Loucy (cell line): ENCODE measurements at regions not wholly inside any gene's neighbourhood (a gene's known extent, or its start where the extent isn't known, plus 50 kb on each side); places are given as distances from the start of the nearest gene placed in this dataset.

Source experiments
- H2AFZ ChIP-seq: fragments of 200-600 bp; sonication (generic); 2 replicates; pipeline ENCODE4 v1.6.0; 2016; ENCODE audit warnings: antibody characterized with exemption, mild to moderate bottlenecking, low read length, moderate library complexity
- H3F3A ChIP-seq: fragments of 200-600 bp; 2 replicates; pipeline ENCODE4 v1.6.0; 2016; ENCODE audit warnings: antibody characterized with exemption, low read depth, mild to moderate bottlenecking
- H3K27me3 ChIP-seq: fragments of 200-600 bp; sonication (generic); 2 replicates; pipeline ENCODE4 v1.6.1; 2014; ENCODE audit warnings: low read length, mild to moderate bottlenecking; ENCODE audit not compliant: insufficient read depth, poor library complexity, severe bottlenecking
- H3K36me3 ChIP-seq: fragments of 200-600 bp; sonication (generic); 2 replicates; pipeline ENCODE4 v1.6.1; 2016; ENCODE audit warnings: low read length; ENCODE audit not compliant: insufficient read depth
- H3K4me1 ChIP-seq: fragments of 200-600 bp; sonication (generic); 2 replicates; pipeline ENCODE4 v1.5.1; 2014; ENCODE audit warnings: low read length, mild to moderate bottlenecking; ENCODE audit not compliant: insufficient read depth, poor library complexity, severe bottlenecking
- H3K4me2 ChIP-seq: fragments of 200-600 bp; sonication (generic); 2 replicates; pipeline ENCODE4 v1.6.0; 2014; ENCODE audit warnings: antibody characterized with exemption, low read length, low read depth, mild to moderate bottlenecking; ENCODE audit not compliant: poor library complexity, severe bottlenecking
- H3K4me3 ChIP-seq: fragments of 200-600 bp; sonication (generic); 2 replicates; pipeline ENCODE4 v1.5.1; 2014; ENCODE audit warnings: low read length, mild to moderate bottlenecking, mixed read lengths; ENCODE audit not compliant: poor library complexity, severe bottlenecking
- H3K79me2 ChIP-seq: fragments of 200-600 bp; sonication (generic); 2 replicates; pipeline ENCODE4 v1.6.1; 2014; ENCODE audit warnings: low read length; ENCODE audit not compliant: insufficient read depth
- H3K9ac ChIP-seq: fragments of 200-600 bp; sonication (generic); 2 replicates; pipeline ENCODE4 v1.6.0; 2014; ENCODE audit warnings: mild to moderate bottlenecking, low read depth, low read length, moderate library complexity; ENCODE audit not compliant: poor library complexity, severe bottlenecking
- H3K9me2 ChIP-seq: fragments of 200-600 bp; sonication (generic); replicated peaks from 2 replicates; pipeline ENCODE4 v1.6.1; 2016; ENCODE audit warnings: low read depth, low read length, mixed read lengths
- H3K9me3 ChIP-seq: fragments of 200-600 bp; sonication (generic); 2 replicates; pipeline ENCODE4 v1.6.1; 2014; ENCODE audit warnings: mild to moderate bottlenecking, antibody characterized with exemption, low read length, low read depth; ENCODE audit not compliant: insufficient read depth
- H4K20me1 ChIP-seq: fragments of 200-600 bp; sonication (generic); 2 replicates; pipeline ENCODE4 v1.6.0; 2014; ENCODE audit warnings: antibody characterized with exemption, low read length, mild to moderate bottlenecking; ENCODE audit not compliant: insufficient read depth, poor library complexity, severe bottlenecking
- CTCF ChIP-seq: fragments of 200-600 bp; sonication (generic); conservative IDR thresholded peaks from 2 replicates; pipeline ENCODE4 v1.5.1; 2014; ENCODE audit warnings: mild to moderate bottlenecking, antibody characterized with exemption, low read length
- EZH2phosphoT487 ChIP-seq: fragments of 200-600 bp; IDR thresholded peaks from 2 replicates; pipeline ENCODE4 v1.6.1; 2018; ENCODE audit warnings: antibody characterized with exemption, mild to moderate bottlenecking, moderate library complexity, borderline replicate concordance

- no peaks in the 10 kb centered on the region for H3K79me2 ChIP-seq
- no peak overlapping the region for H2AFZ ChIP-seq
- H3K9me2 ChIP-seq: no peaks in the 10 kb centered on the region
- H3K36me3 ChIP-seq: no peaks in the 10 kb centered on the region
- no peak for TF ChIP-seq EZH2phosphoT487
- TF ChIP-seq CTCF: no peak
- H3K4me1 ChIP-seq: no peaks in the 10 kb centered on the region
- H3K9ac ChIP-seq: no peak overlapping the region
- no peaks in the 10 kb centered on the region for H3K27me3 ChIP-seq
- no peak overlapping the region for H3K4me2 ChIP-seq
- no peaks in the 10 kb centered on the region for H4K20me1 ChIP-seq
- peaks cover 5% of the 10 kb centered on the region; the same call in 1 of the 2 replicates for H3K9me3 ChIP-seq
- H3F3A ChIP-seq: no peaks in the 10 kb centered on the region
- no peak overlapping the region for H3K4me3 ChIP-seq
Observed at GRCh38 chr5:5792106-5792505, 369.6 kb downstream of the ICE1 start.

DNA sequence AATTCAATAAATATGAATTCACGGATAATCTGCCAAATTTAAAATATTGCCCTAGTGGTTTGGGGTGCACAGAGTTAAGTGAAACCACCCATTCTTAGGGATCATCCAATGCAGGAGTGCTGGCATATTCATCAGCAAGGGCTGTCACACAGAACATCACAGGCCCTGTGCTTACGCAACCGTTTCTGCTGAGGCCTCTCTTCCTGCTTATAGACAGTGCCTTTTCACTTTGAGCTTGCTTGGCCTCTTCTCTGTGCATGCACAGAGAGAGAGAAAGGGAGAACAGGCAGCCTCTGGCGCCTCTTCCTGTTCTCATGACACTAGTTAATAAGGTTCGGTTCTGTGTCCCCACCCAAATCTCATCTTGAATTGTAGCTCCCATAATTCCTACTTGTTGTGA is 366.3 kb downstream of the ICE1 start:
- H3K27me3 ChIP-seq: no peaks in the 10 kb centered on the region
- H3F3A ChIP-seq: no peaks in the 10 kb centered on the region
- no peaks in the 10 kb centered on the region for H3K36me3 ChIP-seq
- H2AFZ ChIP-seq: no peak overlapping the region
- TF ChIP-seq EZH2phosphoT487 (no peak), CTCF (no peak)
- no peaks in the 10 kb centered on the region for H3K4me1 ChIP-seq
- H3K9ac ChIP-seq: no peak overlapping the region
- H3K9me3 ChIP-seq: peaks cover 5% of the 10 kb centered on the region; the same call in 1 of the 2 replicates
- H4K20me1 ChIP-seq: no peaks in the 10 kb centered on the region
- no peak overlapping the region for H3K4me2 ChIP-seq
- H3K79me2 ChIP-seq: no peaks in the 10 kb centered on the region
- no peaks in the 10 kb centered on the region for H3K9me2 ChIP-seq
- H3K4me3 ChIP-seq: no peak overlapping the region

- TF ChIP-seq CTCF (no peak), EZH2phosphoT487 (no peak)
- H3K4me3 ChIP-seq: no peak overlapping the region
- no peaks in the 10 kb centered on the region for H3K27me3 ChIP-seq
- no peaks in the 10 kb centered on the region for H3K4me1 ChIP-seq
- H3K4me2 ChIP-seq: no peak overlapping the region
- no peaks in the 10 kb centered on the region for H3F3A ChIP-seq
- no peak overlapping the region for H3K9ac ChIP-seq
- no peak overlapping the region for H2AFZ ChIP-seq
- H4K20me1 ChIP-seq: no peaks in the 10 kb centered on the region
- no peaks in the 10 kb centered on the region for H3K79me2 ChIP-seq
- no peaks in the 10 kb centered on the region for H3K36me3 ChIP-seq
- H3K9me3 ChIP-seq: peaks cover 5% of the 10 kb centered on the region; the same call in 1 of the 2 replicates
- no peaks in the 10 kb centered on the region for H3K9me2 ChIP-seq
Observed at GRCh38 chr5:5787373-5787772, 364.9 kb downstream of the ICE1 start.
